ENCODE measurements at regions not wholly inside any gene's neighbourhood (a gene's known extent, or its start where the extent isn't known, plus 50 kb on each side); places are given as distances from the start of the nearest gene placed in this dataset.
A peak's percentile ranks its signal among the peaks of the same experiment; 100 is the strongest.

GRCh38 chr2:21412944-21413443, 289.2 kb downstream of the TDRD15 start:
- Mint-ChIP-seq H3K27me3 (no peaks in the 10 kb centered on the region), H3K4me1 (no peaks in the 10 kb centered on the region), H3K27ac (no peak overlapping the region), H3K4me3 (no peak overlapping the region), H3K9me3 (ENCODE audit: low read depth) (peaks cover 2% of the 10 kb centered on the region), H3K36me3 (ENCODE audit: low read depth) (no peaks in the 10 kb centered on the region)
- DNase-seq (no peak), ATAC-seq (no peak)
- intact Hi-C loops (cut with DNase I, micrococcal nuclease) = no loop called here
- CTCF ChIA-PET = interaction anchor here (0.6 to 0.9 kb wide), 3 partner anchors 17 to 920 kb away, joined by 3 to 4 read pairs (median 4); no protein-coding TSS in a partner anchor
- POLR2A ChIA-PET = no interaction called here

DNA sequence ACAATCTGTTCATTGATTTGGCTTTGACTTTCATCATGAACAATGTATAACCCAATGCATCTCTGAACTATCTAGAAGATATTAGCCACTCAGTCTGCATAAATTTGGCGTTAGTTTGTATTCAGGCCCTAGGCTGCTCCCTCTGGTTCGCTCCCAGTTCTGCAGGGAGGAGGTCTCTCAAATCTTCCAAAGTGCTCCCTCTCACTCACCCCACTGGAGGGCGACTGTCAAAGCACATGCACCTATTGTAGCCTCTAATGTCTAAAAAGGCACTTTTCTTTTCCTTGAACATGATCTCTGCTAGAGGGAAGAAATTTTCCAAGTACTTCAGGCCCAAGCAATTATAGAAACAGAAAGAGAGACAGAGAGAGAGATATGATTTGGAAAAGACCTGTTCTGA, 291.5 kb downstream of the TDRD15 start:
- no peak for DNase-seq
- no peak overlapping the region for H3K27ac Mint-ChIP-seq
- no peak for ATAC-seq
- peaks cover 2% of the 10 kb centered on the region for H3K9me3 Mint-ChIP-seq (ENCODE audit: low read depth)
- no peaks in the 10 kb centered on the region for H3K27me3 Mint-ChIP-seq
- ChIA-PET CTCF (no interaction called here), POLR2A (no interaction called here)
- intact Hi-C loops (cut with DNase I, micrococcal nuclease) = no loop called here
- no peaks in the 10 kb centered on the region for H3K36me3 Mint-ChIP-seq (ENCODE audit: low read depth)
- no peaks in the 10 kb centered on the region for H3K4me1 Mint-ChIP-seq
- H3K4me3 Mint-ChIP-seq = no peak overlapping the region

GRCh38 chr2:21416226-21416625, 292.5 kb downstream of the TDRD15 start:
- POLR2A ChIA-PET = no interaction called here
- H3K36me3 Mint-ChIP-seq (ENCODE audit: low read depth) = no peaks in the 10 kb centered on the region
- no peak for DNase-seq
- H3K27me3 Mint-ChIP-seq = no peaks in the 10 kb centered on the region
- CTCF ChIA-PET = no interaction called here
- no peak for ATAC-seq
- H3K27ac Mint-ChIP-seq = no peak overlapping the region
- H3K4me3 Mint-ChIP-seq = no peak overlapping the region
- peaks cover 2% of the 10 kb centered on the region for H3K9me3 Mint-ChIP-seq (ENCODE audit: low read depth)
- H3K4me1 Mint-ChIP-seq = no peaks in the 10 kb centered on the region
- intact Hi-C loops (cut with DNase I, micrococcal nuclease) = no loop called here

DNA sequence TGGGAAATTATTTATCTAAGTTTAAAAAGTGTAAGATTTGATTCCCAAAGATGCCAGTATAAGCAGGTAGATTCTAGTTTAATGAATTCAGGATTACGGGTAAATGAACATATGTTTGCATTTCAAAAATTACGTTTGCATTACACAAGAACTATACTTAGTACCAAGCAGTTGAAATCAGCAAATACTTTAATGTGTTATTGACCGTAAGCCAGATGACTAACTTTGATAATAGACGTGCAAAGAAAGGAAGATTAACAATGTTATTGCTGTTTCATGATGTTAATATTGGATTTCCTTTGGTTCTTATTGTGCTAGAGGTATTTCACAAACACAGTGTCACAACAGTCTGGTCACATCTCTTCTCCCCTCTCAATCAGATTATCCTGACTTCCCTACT, 294.7 kb downstream of the TDRD15 start:
- intact Hi-C loops (cut with DNase I, micrococcal nuclease) = no loop called here
- ChIA-PET POLR2A (no interaction called here), CTCF (no interaction called here)
- Mint-ChIP-seq H3K9me3 (ENCODE audit: low read depth) (peaks cover 6% of the 10 kb centered on the region), H3K4me3 (no peak overlapping the region), H3K4me1 (no peaks in the 10 kb centered on the region), H3K27ac (no peak overlapping the region), H3K36me3 (ENCODE audit: low read depth) (no peaks in the 10 kb centered on the region), H3K27me3 (no peaks in the 10 kb centered on the region)
- ATAC-seq = no peak
- no peak for DNase-seq

- POLR2A ChIA-PET = no interaction called here
- no peaks in the 10 kb centered on the region for H3K4me1 Mint-ChIP-seq
Observed at GRCh38 chr2:21420553-21421335, 297.0 kb downstream of the TDRD15 start.

DNA sequence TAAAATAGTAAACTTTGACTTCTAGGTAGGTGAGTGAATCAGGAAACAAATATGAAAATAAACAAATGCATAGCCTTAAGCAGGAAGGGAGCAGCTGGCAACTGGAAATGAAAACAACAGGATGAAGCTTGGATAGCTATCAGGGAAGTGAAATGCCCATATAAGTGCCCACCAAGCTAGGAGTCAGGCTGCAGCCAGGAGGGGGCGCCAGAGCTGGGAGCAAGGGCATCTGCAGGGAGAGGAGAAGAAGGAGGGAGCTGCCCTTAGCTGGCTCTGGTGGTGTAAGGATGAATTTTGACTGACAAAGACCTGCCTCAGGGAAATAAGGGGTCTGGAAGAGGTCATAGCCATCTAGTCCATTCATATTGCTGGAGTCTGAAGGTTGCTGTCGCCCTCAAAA, 298.3 kb downstream of the TDRD15 start:
- ChIA-PET CTCF (no interaction called here), POLR2A (no interaction called here)
- Mint-ChIP-seq H3K9me3 (ENCODE audit: low read depth) (peaks cover 4% of the 10 kb centered on the region), H3K36me3 (ENCODE audit: low read depth) (no peaks in the 10 kb centered on the region), H3K27ac (no peak overlapping the region), H3K4me3 (no peak overlapping the region), H3K4me1 (no peaks in the 10 kb centered on the region), H3K27me3 (no peaks in the 10 kb centered on the region)
- no peak for ATAC-seq
- intact Hi-C loops (cut with DNase I, micrococcal nuclease) = no loop called here
- DNase-seq = peak; percentile 61

More at GRCh38 chr2:21420553-21421335, 297.0 kb downstream of the TDRD15 start:
- Mint-ChIP-seq H3K9me3 (ENCODE audit: low read depth) (peaks cover 6% of the 10 kb centered on the region), H3K27me3 (no peaks in the 10 kb centered on the region), H3K27ac (no peak overlapping the region), H3K36me3 (ENCODE audit: low read depth) (no peaks in the 10 kb centered on the region), H3K4me3 (no peak overlapping the region)
- no peak for DNase-seq
- intact Hi-C loops (cut with DNase I, micrococcal nuclease) = no loop called here
- CTCF ChIA-PET = no interaction called here
- no peak for ATAC-seq

- DNase-seq (no peak), ATAC-seq (no peak)
- POLR2A ChIA-PET = no interaction called here
- CTCF ChIA-PET = no interaction called here
- Mint-ChIP-seq H3K4me1 (no peaks in the 10 kb centered on the region), H3K9me3 (ENCODE audit: low read depth) (peaks cover 4% of the 10 kb centered on the region), H3K27me3 (no peaks in the 10 kb centered on the region), H3K27ac (no peak overlapping the region), H3K4me3 (no peak overlapping the region), H3K36me3 (ENCODE audit: low read depth) (no peaks in the 10 kb centered on the region)
- intact Hi-C loops (cut with DNase I, micrococcal nuclease) = no loop called here
Observed at GRCh38 chr2:21422724-21423522, 299.2 kb downstream of the TDRD15 start.

DNA sequence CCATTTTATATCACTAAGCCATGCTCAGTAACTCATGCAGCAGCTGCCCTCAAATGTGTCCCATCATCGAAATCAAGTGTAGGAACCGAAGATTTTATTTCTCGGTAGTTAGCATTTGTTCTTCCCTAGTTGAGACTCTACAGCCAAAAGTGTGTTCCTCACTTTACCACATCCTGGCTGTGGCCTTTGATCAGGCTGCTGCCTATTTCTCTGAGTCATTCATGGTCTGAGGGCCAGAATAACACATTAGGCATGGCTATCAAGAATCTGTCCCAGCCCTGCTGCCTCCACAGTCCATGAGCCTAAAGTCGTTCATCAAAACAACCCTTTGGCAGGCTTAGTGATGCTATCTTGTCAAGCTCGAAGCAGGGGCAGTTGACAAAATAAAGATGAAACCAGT, 300.1 kb downstream of the TDRD15 start:
- Mint-ChIP-seq H3K9me3 (ENCODE audit: low read depth) (peaks cover 4% of the 10 kb centered on the region), H3K36me3 (ENCODE audit: low read depth) (no peaks in the 10 kb centered on the region), H3K27me3 (no peaks in the 10 kb centered on the region), H3K27ac (no peak overlapping the region), H3K4me3 (no peak overlapping the region), H3K4me1 (no peaks in the 10 kb centered on the region)
- POLR2A ChIA-PET = no interaction called here
- ATAC-seq (no peak), DNase-seq (no peak)
- CTCF ChIA-PET = no interaction called here
- intact Hi-C loops (cut with DNase I, micrococcal nuclease) = no loop called here

DNA sequence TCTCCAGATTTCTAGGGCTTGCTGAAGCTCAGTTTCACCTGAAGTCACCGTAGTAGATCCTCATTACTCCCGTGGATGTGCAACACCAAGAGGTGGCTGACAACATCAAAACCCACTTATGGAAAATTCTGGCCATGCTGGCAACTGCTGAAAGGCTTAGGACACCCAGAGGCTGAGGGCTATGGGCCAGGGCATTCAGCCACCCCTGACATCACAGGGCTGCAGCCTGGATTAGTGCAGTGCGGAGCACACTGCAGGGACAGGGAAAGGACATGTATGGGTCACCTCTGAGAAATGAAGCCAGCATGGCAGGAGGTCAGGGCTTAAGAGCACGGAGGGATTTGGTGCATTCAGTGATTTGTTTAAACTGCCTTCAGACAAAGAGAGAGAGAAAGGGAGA, 300.6 kb downstream of the TDRD15 start:
- ChIA-PET POLR2A (no interaction called here), CTCF (no interaction called here)
- no peaks in the 10 kb centered on the region for H3K36me3 Mint-ChIP-seq (ENCODE audit: low read depth)
- H3K27ac Mint-ChIP-seq = no peak overlapping the region
- H3K4me1 Mint-ChIP-seq = no peaks in the 10 kb centered on the region
- H3K4me3 Mint-ChIP-seq = no peak overlapping the region
- DNase-seq = no peak
- no peak for ATAC-seq
- intact Hi-C loops (cut with DNase I, micrococcal nuclease) = no loop called here
- H3K9me3 Mint-ChIP-seq (ENCODE audit: low read depth) = peaks cover 7% of the 10 kb centered on the region
- no peaks in the 10 kb centered on the region for H3K27me3 Mint-ChIP-seq

DNA sequence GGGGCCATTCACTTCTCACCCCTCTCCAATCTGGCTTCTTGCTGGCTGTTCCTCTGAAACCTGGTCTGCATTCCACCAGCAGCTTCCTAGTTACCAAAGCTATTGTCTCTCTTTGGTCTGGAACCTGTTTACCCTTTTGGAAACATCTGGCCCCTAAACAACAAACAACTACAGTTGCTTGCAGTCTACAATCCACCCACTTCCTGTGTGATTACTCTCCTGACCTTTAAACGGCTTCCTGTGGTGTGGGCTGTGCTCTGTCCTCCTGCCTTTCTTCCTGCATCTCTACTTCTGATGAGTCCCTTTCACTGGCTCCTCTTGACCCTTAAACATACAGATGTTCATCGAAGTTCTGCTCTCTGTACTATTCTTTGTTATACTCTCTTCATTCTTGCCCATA, 303.8 kb downstream of the TDRD15 start:
- Mint-ChIP-seq H3K9me3 (ENCODE audit: low read depth) (peaks cover 7% of the 10 kb centered on the region), H3K27me3 (no peaks in the 10 kb centered on the region), H3K4me1 (no peaks in the 10 kb centered on the region), H3K4me3 (no peak overlapping the region), H3K27ac (no peak overlapping the region), H3K36me3 (ENCODE audit: low read depth) (no peaks in the 10 kb centered on the region)
- CTCF ChIA-PET = no interaction called here
- POLR2A ChIA-PET = no interaction called here
- DNase-seq = no peak
- no peak for ATAC-seq
- intact Hi-C loops (cut with DNase I, micrococcal nuclease) = no loop called here

DNA sequence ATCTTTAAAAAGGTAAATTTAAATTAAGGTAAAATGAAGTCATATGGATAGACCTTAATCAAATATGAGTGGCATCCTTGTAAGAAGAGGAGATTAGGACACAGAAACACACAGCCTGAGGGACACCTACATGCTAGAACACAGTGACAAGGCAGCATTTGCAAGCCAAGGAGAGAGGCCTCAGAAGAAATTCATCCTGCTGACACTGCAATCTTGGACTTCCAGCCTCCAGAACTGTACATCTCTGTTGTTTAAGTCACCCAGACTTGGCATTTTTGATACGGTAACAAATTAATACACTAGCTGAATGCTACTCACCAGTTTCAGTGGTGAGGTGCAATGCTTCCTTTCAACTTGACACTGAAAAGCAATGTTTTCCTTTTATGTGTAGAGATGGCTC, 305.0 kb downstream of the TDRD15 start:
- CTCF ChIA-PET = no interaction called here
- Mint-ChIP-seq H3K36me3 (ENCODE audit: low read depth) (no peaks in the 10 kb centered on the region), H3K9me3 (ENCODE audit: low read depth) (peaks cover 9% of the 10 kb centered on the region), H3K27ac (no peak overlapping the region), H3K4me1 (no peaks in the 10 kb centered on the region), H3K4me3 (no peak overlapping the region), H3K27me3 (no peaks in the 10 kb centered on the region)
- ATAC-seq = no peak
- no peak for DNase-seq
- intact Hi-C loops (cut with DNase I, micrococcal nuclease) = no loop called here
- POLR2A ChIA-PET = no interaction called here

GRCh38 chr2:21429747-21430146, 306.0 kb downstream of the TDRD15 start:
- Mint-ChIP-seq H3K27me3 (no peaks in the 10 kb centered on the region), H3K4me3 (no peak overlapping the region), H3K36me3 (ENCODE audit: low read depth) (no peaks in the 10 kb centered on the region), H3K9me3 (ENCODE audit: low read depth) (peaks cover 12% of the 10 kb centered on the region), H3K4me1 (no peaks in the 10 kb centered on the region), H3K27ac (no peak overlapping the region)
- intact Hi-C loops (cut with DNase I, micrococcal nuclease) = no loop called here
- ChIA-PET CTCF (interaction anchor here (0.8 kb wide), 1 partner anchor 17 kb away, joined by 3 read pairs; no protein-coding TSS in a partner anchor), POLR2A (no interaction called here)
- no peak for ATAC-seq
- DNase-seq = no peak

Data from activated CD4-positive, alpha-beta T cell treated with anti-CD3 and anti-CD28 coated beads for 36 hours (primary cell).